ENCODE measurements at regions not wholly inside any gene's neighbourhood (a gene's known extent, or its start where the extent isn't known, plus 50 kb on each side); places are given as distances from the start of the nearest gene placed in this dataset.
A peak's percentile ranks its signal among the peaks of the same experiment; 100 is the strongest.

DNA sequence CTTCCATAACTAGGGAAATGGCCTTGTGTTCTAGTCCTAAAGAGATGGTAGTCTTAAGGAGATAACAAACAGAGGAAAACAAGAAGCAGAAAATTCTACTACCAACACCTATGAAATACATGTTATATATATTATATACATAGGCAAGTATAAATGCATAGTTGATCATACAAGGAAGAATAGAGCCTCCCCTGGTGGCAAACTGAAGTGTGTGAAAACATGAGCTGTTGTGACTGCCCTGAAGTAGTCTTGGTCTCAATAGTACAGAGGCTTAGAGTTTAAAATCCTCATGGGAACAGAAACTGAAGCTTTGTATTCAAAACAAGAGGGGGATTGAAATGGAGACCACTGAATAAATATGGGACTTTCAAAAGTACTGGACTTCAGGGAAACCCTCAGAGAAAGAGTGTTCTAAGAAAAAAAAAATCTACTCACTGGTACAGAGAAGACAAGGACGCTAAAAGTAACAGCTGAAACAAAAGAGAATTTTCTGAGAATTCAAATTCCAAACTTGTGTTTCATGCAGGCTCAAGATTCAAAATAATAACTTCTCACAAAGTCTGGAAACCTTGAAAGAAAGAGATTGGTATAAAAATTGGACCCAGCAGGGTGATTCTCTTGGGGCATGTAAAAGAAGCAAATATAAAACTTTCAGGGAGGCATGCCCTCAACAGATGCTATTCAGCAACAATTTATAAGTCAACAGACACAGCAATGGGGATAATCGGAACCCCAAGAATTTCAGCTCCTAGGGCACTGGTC is 59.7 kb upstream of the SAMD3 start:
- FAIRE-seq (no peak), DNase-seq (ENCODE audit: low read depth in 1 of 2, low spot score in 1 of 2) (no peak), ATAC-seq (no peak)
- TF ChIP-seq, protein P1, sequence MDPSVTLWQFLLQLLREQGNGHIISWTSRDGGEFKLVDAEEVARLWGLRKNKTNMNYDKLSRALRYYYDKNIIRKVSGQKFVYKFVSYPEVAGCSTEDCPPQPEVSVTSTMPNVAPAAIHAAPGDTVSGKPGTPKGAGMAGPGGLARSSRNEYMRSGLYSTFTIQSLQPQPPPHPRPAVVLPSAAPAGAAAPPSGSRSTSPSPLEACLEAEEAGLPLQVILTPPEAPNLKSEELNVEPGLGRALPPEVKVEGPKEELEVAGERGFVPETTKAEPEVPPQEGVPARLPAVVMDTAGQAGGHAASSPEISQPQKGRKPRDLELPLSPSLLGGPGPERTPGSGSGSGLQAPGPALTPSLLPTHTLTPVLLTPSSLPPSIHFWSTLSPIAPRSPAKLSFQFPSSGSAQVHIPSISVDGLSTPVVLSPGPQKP (IDR thresholded peaks at IDR 0.05; ENCODE audit: low read depth, low read length) = no peak
- peak in 1 of 2 experiments; percentile 7; a peak in 1 of 5 replicates for TF ChIP-seq RAD21 (conservative IDR thresholded peaks at IDR 0.05 in 1 of 2, IDR thresholded peaks at IDR 0.05 in 1 of 2)
- TF ChIP-seq, protein P2, sequence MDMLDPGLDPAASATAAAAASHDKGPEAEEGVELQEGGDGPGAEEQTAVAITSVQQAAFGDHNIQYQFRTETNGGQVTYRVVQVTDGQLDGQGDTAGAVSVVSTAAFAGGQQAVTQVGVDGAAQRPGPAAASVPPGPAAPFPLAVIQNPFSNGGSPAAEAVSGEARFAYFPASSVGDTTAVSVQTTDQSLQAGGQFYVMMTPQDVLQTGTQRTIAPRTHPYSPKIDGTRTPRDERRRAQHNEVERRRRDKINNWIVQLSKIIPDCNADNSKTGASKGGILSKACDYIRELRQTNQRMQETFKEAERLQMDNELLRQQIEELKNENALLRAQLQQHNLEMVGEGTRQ (IDR thresholded peaks at IDR 0.05) = no peak
- 47% methylated on average over 2 of the region's 2 CpGs for WGBS (ENCODE audit: missing lambda C conversion rate)
- H3K4me2 ChIP-seq = no peak overlapping the region
- H3K9me3 ChIP-seq = no peaks in the 10 kb centered on the region
- no peak overlapping the region for H3K4me3 ChIP-seq
- POLR2A ChIA-PET = no interaction called here
- H3K4me1 ChIP-seq = no peaks in the 10 kb centered on the region
- CTCF ChIA-PET = interaction anchor here (0.6 to 1.4 kb wide), 2 partner anchors 24 to 560 kb away, joined by 3 read pairs; no protein-coding TSS in a partner anchor
- no peak overlapping the region for H3K27ac ChIP-seq

DNA sequence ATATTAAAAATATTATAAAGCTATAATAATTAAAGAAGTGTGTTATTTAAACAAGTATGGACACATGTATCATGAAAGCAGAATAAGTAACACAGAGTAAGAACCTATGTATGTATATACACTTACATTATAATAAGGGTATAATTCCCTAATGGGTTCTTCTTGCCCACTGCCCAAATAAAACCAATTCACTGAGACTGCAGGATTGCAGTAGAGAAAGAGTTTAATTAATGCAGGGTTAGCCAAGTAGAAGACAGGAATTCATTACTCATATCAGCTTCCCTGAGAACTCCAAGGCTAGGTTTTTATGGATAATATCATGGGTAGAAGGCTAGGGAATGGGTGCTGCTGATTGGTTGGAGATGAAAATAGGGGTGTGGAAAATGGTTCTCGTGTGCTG is 53.8 kb upstream of the SAMD3 start:
- no peak for ATAC-seq
- Histone ChIP-seq H3K4me1 (no peaks in the 10 kb centered on the region), H3K9me3 (no peaks in the 10 kb centered on the region), H3K27ac (no peak overlapping the region), H3K4me3 (no peak overlapping the region), H3K4me2 (no peak overlapping the region)
- no peak for DNase-seq (ENCODE audit: low read depth in 1 of 2, low spot score in 1 of 2)
- FAIRE-seq = no peak
- TF ChIP-seq NPAS2 (CRISPR knock-in tag; IDR thresholded peaks at IDR 0.05; ENCODE audit: borderline replicate concordance) = no peak
- no peak for TF ChIP-seq RARB (CRISPR knock-in tag; IDR thresholded peaks at IDR 0.05)
- WGBS (ENCODE audit: missing lambda C conversion rate) = 14% methylated on average over 1 of the region's 1 CpG
- POLR2A ChIA-PET = no interaction called here
- CTCF ChIA-PET = no interaction called here

DNA sequence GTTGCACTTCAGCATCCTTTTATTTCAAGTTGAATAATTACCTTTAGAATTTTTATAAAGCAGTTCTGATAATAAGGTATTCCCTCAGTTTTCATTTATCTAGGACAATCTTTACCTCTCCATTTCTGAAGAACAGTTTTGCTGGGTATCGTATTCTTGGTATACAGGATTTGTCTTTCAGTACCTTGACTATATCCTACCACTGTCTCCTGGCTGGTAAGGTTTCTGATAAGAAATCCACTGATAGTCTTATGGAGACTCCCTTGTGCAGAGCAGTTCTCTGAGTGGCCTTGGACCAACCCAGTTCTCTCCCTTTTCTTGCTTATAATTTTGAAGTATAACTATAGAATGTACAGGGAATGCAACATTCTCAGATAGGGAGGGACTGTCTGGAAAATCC is 51.3 kb upstream of the SAMD3 start:
- TF ChIP-seq CBX2 (IDR thresholded peaks at IDR 0.05; ENCODE audit: borderline replicate concordance, low read depth) = no peak
- TF ChIP-seq HDAC2 (IDR thresholded peaks at IDR 0.05) = no peak
- TF ChIP-seq EP300 (IDR thresholded peaks at IDR 0.05) = no peak
- WGBS (ENCODE audit: missing lambda C conversion rate) = 5% methylated on average over 1 of the region's 1 CpG
- ChIA-PET POLR2A (no interaction called here), CTCF (no interaction called here)
- ATAC-seq (no peak), DNase-seq (ENCODE audit: low read depth in 1 of 2, low spot score in 1 of 2) (no peak), FAIRE-seq (no peak)
- H3K27ac ChIP-seq = no peak overlapping the region
- no peak overlapping the region for H3K4me3 ChIP-seq
- H3K4me2 ChIP-seq = no peak overlapping the region
- H3K9me3 ChIP-seq = no peaks in the 10 kb centered on the region
- H3K4me1 ChIP-seq = no peaks in the 10 kb centered on the region
